CD4-positive, alpha-beta T cell (primary cell): ENCODE measurements at regions not wholly inside any gene's neighbourhood (a gene's known extent, or its start where the extent isn't known, plus 50 kb on each side); places are given as distances from the start of the nearest gene placed in this dataset.

Source experiments
- ATAC-seq: fragments of 200-7000 bp; cut with Tn5 transposase; one replicate; pipeline ENCODE4 v1.10.0; 2022; ENCODE audit warnings: mild to moderate bottlenecking; ENCODE audit not compliant: poor library complexity
- CTCF ChIA-PET: fragments of 350-600 bp; sonication (Branson Sonifier 250); formaldehyde crosslinking; loops from one replicate; lab custom pipeline; 2021; ENCODE audit warnings: antibody characterized with exemption, inconsistent platforms; lab: Charles Lee
- POLR2A ChIA-PET: fragments of 350-600 bp; sonication (Branson Sonifier 250); formaldehyde crosslinking; loops from one replicate; lab custom pipeline; 2021; ENCODE audit warnings: antibody characterized with exemption, inconsistent platforms; lab: Charles Lee
- DNase-seq, 14 experiments: peaks; one replicate each; pipeline ENCODE4 v3.0.0-alpha.2; 2013 to 2020; ENCODE audit warnings: mixed read lengths in 2 of 14
- H3K27ac ChIP-seq, 2 donors: one replicate each; pipeline versions ENCODE4 v1.5.1 to v1.7.0; 2013; ENCODE audit warnings: low read length in 2 of 2, low read depth in 1 of 2, mild to moderate bottlenecking in 1 of 2
- H3K27me3 ChIP-seq, 2 experiments: 1 replicate in 1 of 2; 2 replicates in 1 of 2; pipeline versions ENCODE4 v1.6.1 to v1.7.0; 2013; ENCODE audit warnings: low read length in 2 of 2, control low read depth in 1 of 2, mild to moderate bottlenecking in 1 of 2, moderate library complexity in 1 of 2; ENCODE audit not compliant: insufficient read depth in 2 of 2, control insufficient read depth in 1 of 2
- H3K36me3 ChIP-seq: one replicate; pipeline ENCODE4 v1.6.1; 2013; ENCODE audit warnings: low read length, control low read depth; ENCODE audit not compliant: insufficient read depth
- H3K4me1 ChIP-seq: one replicate; pipeline ENCODE4 v1.6.1; 2013; ENCODE audit warnings: low read length, control low read depth; ENCODE audit not compliant: insufficient read depth
- H3K4me3 ChIP-seq: one replicate; pipeline ENCODE4 v1.5.1; 2013; ENCODE audit warnings: mild to moderate bottlenecking, low read length, moderate library complexity
- H3K9me3 ChIP-seq, 2 experiments: 1 replicate in 1 of 2; 2 replicates in 1 of 2; pipeline versions ENCODE4 v1.6.1 to v1.7.0; 2013; ENCODE audit warnings: low read length in 2 of 2, mild to moderate bottlenecking in 2 of 2, control low read depth in 1 of 2, moderate library complexity in 1 of 2; ENCODE audit not compliant: control insufficient read depth in 1 of 2, insufficient read depth in 1 of 2
- H3K27ac Mint-ChIP-seq: one replicate; pipeline ENCODE4 v1.8.0; 2020; ENCODE audit warnings: mixed read lengths
- H3K27me3 Mint-ChIP-seq: one replicate; pipeline ENCODE4 v1.8.0; 2021; ENCODE audit warnings: mixed read lengths
- H3K36me3 Mint-ChIP-seq: one replicate; pipeline ENCODE4 v1.8.0; 2021; ENCODE audit warnings: low read depth, mixed read lengths
- H3K4me1 Mint-ChIP-seq: one replicate; pipeline ENCODE4 v1.8.0; 2021; ENCODE audit warnings: low read depth, mixed read lengths
- H3K4me3 Mint-ChIP-seq: one replicate; pipeline ENCODE4 v1.8.0; 2020; ENCODE audit warnings: mild to moderate bottlenecking, mixed read lengths
- H3K9me3 Mint-ChIP-seq: one replicate; pipeline ENCODE4 v1.8.0; 2020; ENCODE audit warnings: mixed read lengths
- CTCF ChIP-seq: fragments of 200-600 bp; IDR thresholded peaks from one replicate; pipeline ENCODE4 v1.8.0; 2022; ENCODE audit warnings: antibody characterized with exemption, mild to moderate bottlenecking
- intact Hi-C, 2 experiments: fragments of 100-400 bp; cut with DNase I in 1 of 2; cut with micrococcal nuclease in 1 of 2; formaldehyde crosslinking; loops; one replicate each; pipeline versions ENCODE4 v1.15.1 to v1.9.0; 2023 to 2025; cut with DNase I, micrococcal nuclease

- H3K27me3 ChIP-seq = no peaks in the 10 kb centered on the region
- CTCF ChIA-PET = no interaction called here
- POLR2A ChIA-PET = no interaction called here
- H3K4me3 Mint-ChIP-seq = no peak overlapping the region
- no peaks in the 10 kb centered on the region for H3K9me3 ChIP-seq
- H3K27ac ChIP-seq = no peak overlapping the region
- H3K9me3 Mint-ChIP-seq = peaks cover 3% of the 10 kb centered on the region
- no peak overlapping the region for H3K27ac Mint-ChIP-seq
- H3K27me3 Mint-ChIP-seq = no peaks in the 10 kb centered on the region
- DNase-seq = no peak
- TF ChIP-seq CTCF = no peak
- no peaks in the 10 kb centered on the region for H3K36me3 Mint-ChIP-seq
- H3K36me3 ChIP-seq = no peaks in the 10 kb centered on the region
- no peak overlapping the region for H3K4me3 ChIP-seq
- H3K4me1 ChIP-seq = peaks cover 2% of the 10 kb centered on the region
- no peaks in the 10 kb centered on the region for H3K4me1 Mint-ChIP-seq
- intact Hi-C loops = no loop called here
- no peak for ATAC-seq
Observed at GRCh38 chr17:13973960-13974651, 95.2 kb upstream of the COX10 start.

- POLR2A ChIA-PET = no interaction called here
- no peaks in the 10 kb centered on the region for H3K27me3 ChIP-seq
- no peaks in the 10 kb centered on the region for H3K4me1 ChIP-seq
- H3K36me3 ChIP-seq = no peaks in the 10 kb centered on the region
- Mint-ChIP-seq H3K27me3 (no peaks in the 10 kb centered on the region), H3K4me3 (no peak overlapping the region), H3K27ac (no peak overlapping the region), H3K36me3 (peaks cover 11% of the 10 kb centered on the region), H3K4me1 (no peaks in the 10 kb centered on the region), H3K9me3 (peaks cover 3% of the 10 kb centered on the region)
- no peaks in the 10 kb centered on the region for H3K9me3 ChIP-seq
- no peak overlapping the region for H3K27ac ChIP-seq
- ATAC-seq = no peak
- no peak overlapping the region for H3K4me3 ChIP-seq
- CTCF ChIA-PET = no interaction called here
- TF ChIP-seq CTCF = no peak
- intact Hi-C loops = no loop called here
- no peak for DNase-seq
Observed at GRCh38 chr17:13977837-13978236, 91.5 kb upstream of the COX10 start.

- Mint-ChIP-seq H3K9me3 (peaks cover 3% of the 10 kb centered on the region), H3K36me3 (peaks cover 11% of the 10 kb centered on the region), H3K4me1 (no peaks in the 10 kb centered on the region), H3K4me3 (no peak overlapping the region), H3K27me3 (no peaks in the 10 kb centered on the region), H3K27ac (no peak overlapping the region)
- no peak overlapping the region for H3K4me3 ChIP-seq
- no peaks in the 10 kb centered on the region for H3K36me3 ChIP-seq
- DNase-seq = no peak
- intact Hi-C loops = no loop called here
- ATAC-seq = no peak
- no peak overlapping the region for H3K27ac ChIP-seq
- ChIA-PET CTCF (no interaction called here), POLR2A (no interaction called here)
- H3K9me3 ChIP-seq = no peaks in the 10 kb centered on the region
- no peak for TF ChIP-seq CTCF
- H3K4me1 ChIP-seq = no peaks in the 10 kb centered on the region
- H3K27me3 ChIP-seq = no peaks in the 10 kb centered on the region
Observed at GRCh38 chr17:13978478-13978877, 90.8 kb upstream of the COX10 start.
